VCaP (cell line): ENCODE measurements at regions not wholly inside any gene's neighbourhood (a gene's known extent, or its start where the extent isn't known, plus 50 kb on each side); places are given as distances from the start of the nearest gene placed in this dataset.

Source experiments
- H3K27ac ChIP-seq: fragments of 450-650 bp; 2 replicates; pipeline ENCODE4 v1.5.1; 2017
- TF ChIP-seq, protein P1 (sequence below): fragments of 450-650 bp; conservative IDR thresholded peaks from 2 replicates; pipeline ENCODE4 v1.5.1; 2017; ENCODE audit warnings: mild to moderate bottlenecking, moderate library complexity

DNA sequence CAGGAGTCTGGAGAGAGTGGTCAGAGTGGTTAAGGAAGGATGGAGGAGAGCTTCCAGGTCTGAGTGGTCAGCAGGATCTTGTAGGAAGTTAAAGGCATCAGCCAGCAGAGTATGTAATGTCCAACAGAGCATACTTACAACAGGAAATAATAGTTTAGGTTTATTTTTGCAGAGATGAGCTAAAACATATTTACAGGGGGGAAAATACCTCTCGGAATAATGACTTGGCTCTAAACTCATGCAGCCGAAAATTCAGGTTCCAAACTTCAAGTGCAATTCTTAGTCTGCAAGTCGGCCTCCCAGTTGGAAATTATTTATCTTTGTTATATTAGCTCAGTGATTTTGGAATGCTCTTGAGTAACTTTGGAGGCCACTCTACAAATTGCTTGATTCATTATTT lies 385.0 kb upstream of the C2CD4B start:
- TF ChIP-seq, protein P1, sequence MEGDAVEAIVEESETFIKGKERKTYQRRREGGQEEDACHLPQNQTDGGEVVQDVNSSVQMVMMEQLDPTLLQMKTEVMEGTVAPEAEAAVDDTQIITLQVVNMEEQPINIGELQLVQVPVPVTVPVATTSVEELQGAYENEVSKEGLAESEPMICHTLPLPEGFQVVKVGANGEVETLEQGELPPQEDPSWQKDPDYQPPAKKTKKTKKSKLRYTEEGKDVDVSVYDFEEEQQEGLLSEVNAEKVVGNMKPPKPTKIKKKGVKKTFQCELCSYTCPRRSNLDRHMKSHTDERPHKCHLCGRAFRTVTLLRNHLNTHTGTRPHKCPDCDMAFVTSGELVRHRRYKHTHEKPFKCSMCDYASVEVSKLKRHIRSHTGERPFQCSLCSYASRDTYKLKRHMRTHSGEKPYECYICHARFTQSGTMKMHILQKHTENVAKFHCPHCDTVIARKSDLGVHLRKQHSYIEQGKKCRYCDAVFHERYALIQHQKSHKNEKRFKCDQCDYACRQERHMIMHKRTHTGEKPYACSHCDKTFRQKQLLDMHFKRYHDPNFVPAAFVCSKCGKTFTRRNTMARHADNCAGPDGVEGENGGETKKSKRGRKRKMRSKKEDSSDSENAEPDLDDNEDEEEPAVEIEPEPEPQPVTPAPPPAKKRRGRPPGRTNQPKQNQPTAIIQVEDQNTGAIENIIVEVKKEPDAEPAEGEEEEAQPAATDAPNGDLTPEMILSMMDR = no peak

DNA sequence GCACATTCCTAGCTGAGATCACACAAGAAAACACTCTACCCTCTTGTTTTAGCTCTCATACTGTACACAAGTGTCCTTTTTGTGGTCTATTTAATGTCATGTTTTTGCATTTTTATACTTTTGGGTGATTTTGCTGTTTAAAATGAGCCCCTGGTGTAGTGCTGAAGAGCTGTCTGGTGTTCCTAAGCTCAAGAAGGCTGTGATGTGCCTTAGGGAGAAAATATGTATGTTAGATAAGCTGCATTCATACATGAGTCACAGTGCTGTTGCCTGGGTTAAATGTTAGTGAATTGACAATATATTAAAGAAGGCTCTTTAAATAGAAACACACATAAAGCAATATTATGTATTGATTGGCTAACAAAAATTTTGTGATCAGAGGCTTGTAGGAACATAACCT lies 387.4 kb upstream of the C2CD4B start:
- TF ChIP-seq, protein P1 = no peak
- no peak overlapping the region for H3K27ac ChIP-seq

More for the DNA sequence above, 385.0 kb upstream of the C2CD4B start:
- no peak overlapping the region for H3K27ac ChIP-seq

DNA sequence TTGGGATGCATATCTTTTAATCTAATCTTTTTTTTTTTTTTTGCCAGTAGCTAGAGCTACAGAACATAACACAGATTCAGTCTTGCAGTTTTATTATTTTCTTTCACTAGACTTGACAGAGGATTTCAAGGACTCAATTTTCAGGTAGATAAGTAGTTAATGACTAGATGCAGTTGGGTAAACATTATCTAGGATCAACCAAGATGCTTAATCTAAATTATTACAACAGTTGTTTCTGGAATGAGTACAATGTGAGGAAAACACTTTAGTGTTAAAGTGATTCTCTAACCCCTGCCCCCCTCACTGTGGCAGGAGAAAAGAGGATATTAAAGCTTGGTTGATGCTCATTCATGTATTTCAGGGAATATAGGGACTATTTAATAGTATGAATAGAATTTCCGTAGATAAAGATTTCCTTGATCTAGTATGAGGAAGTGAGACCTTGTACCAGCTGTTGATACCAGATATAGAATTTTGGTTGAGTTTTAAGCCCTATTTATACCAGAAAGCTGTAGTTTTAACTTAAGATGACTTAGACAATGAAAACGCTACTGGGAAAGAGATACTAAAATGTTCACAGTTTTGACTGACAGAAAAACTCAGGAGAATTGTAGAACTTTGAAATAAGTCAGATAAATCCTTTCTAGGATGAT lies 389.0 kb upstream of the C2CD4B start:
- TF ChIP-seq, protein P1 = no peak
- peak overlapping the region; percentile 16; the same call in 1 of the 2 replicates for H3K27ac ChIP-seq

DNA sequence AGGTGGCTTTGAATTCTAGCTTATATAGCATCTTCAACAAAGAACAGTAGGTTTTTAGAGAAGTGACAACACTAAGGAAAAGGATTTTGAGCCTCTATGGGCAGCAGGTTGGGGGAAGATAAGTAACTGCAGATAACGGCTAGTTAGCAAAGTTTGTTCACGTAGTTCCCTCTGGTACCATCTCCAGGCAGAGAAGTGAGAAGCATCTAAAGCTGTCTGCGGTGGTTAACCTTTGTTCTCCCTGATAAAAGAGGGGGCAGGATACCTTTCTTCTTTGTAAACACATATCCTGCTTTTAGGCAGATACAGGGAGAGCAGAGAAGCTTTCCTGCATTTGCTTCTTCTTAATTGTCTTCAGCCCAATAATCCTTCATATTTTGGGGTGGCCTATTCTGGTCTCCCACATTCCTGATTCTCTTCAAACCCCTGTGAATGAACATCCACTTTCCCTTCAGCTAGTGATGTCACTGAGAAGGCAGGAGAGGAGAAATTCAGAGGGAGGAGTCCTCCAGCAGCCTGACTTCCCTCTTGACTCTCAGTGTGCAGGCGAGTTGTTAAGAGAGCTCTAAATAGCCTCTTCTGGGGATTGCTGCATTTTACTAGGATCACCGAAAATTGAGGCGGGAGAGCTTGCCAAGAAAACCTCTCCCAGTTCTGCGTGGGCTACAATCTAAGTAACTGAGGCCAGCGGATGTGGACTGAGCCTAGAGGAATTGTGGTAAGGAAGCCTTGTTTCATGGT lies 393.7 kb upstream of the C2CD4B start:
- TF ChIP-seq, protein P1 = no peak
- no peak overlapping the region for H3K27ac ChIP-seq

DNA sequence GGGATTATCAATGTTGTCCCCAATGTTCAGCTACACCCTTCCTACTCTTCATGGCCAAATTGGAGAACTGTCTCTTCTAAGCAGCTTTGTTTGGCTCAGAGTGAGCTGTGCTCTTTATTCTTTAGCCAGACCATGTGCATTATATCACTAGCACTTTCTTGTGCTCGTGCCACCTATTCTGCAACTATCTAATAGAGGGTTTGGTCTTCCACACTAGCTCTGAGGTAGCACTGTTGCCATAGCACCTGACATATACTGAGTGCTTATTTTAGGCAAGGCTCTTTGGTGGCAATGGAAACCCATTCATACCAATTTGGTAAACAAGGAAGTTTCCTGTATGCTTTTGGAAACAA lies 394.3 kb upstream of the C2CD4B start:
- TF ChIP-seq, protein P1 = no peak
- no peak overlapping the region for H3K27ac ChIP-seq

DNA sequence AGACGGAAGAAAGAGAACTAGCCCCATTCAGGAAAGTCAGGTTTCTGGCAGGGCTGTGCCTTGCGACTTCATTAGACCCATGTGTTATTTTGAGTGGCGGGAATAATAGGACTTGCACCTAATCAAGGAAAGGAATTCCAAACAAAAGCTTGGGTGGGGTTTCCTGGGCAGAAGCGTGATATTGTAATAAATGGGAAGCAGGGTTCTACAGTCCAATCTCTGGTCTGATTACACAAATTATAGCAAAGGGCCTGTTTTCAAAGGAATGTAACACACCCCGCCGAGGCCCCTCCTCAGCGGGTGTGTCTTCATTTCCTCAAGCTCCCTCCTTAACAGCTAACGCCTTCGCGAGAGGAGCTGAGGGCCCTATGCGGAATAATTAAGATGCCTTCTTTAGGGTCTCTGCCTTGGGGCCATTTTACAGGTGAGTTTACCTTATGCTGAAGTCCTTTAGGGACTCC lies 396.0 kb upstream of the C2CD4B start:
- H3K27ac ChIP-seq = no peak overlapping the region
- TF ChIP-seq, protein P1 = no peak

DNA sequence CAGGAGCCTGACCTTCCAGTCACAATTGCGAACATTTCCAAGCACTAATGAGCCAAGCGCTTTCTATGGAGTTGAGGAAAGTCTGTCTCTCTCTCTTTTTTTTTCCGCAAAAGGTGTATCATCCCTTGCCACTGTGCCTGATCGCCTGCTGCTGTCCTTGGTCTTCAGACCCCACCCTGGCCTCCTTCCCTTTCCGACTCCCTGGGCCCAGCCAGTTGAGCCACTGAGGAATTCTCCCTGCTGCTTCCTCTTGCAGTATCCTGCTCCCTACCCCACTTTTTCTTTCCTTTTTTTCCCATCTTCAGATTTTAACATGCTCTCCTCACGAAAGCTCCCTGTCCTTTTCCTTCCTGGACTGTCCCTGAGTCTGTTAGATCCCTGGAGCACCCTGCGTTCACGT lies 396.5 kb upstream of the C2CD4B start:
- H3K27ac ChIP-seq = no peak overlapping the region
- TF ChIP-seq, protein P1 = no peak
